Neural progenitor cell (in vitro differentiated cells): ENCODE measurements at regions not wholly inside any gene's neighbourhood (a gene's known extent, or its start where the extent isn't known, plus 50 kb on each side); places are given as distances from the start of the nearest gene placed in this dataset.

ENCODE experiments used
- EZH2phosphoT487 ChIP-seq: fragments of 200-600 bp; sonication (generic); IDR thresholded peaks from 2 replicates; pipeline ENCODE4 v1.6.1; 2017; ENCODE audit warnings: antibody characterized with exemption
- TF ChIP-seq, protein P1 (sequence below): fragments of 200-600 bp; sonication (generic); IDR thresholded peaks from 2 replicates; pipeline ENCODE4 v1.5.1; 2017; ENCODE audit warnings: antibody characterized with exemption, mild to moderate bottlenecking

GRCh38 chr5:158080112-158080511, 221.2 kb upstream of the CLINT1 start:
- TF ChIP-seq, protein P1, sequence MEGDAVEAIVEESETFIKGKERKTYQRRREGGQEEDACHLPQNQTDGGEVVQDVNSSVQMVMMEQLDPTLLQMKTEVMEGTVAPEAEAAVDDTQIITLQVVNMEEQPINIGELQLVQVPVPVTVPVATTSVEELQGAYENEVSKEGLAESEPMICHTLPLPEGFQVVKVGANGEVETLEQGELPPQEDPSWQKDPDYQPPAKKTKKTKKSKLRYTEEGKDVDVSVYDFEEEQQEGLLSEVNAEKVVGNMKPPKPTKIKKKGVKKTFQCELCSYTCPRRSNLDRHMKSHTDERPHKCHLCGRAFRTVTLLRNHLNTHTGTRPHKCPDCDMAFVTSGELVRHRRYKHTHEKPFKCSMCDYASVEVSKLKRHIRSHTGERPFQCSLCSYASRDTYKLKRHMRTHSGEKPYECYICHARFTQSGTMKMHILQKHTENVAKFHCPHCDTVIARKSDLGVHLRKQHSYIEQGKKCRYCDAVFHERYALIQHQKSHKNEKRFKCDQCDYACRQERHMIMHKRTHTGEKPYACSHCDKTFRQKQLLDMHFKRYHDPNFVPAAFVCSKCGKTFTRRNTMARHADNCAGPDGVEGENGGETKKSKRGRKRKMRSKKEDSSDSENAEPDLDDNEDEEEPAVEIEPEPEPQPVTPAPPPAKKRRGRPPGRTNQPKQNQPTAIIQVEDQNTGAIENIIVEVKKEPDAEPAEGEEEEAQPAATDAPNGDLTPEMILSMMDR, result no peak
- no peak for TF ChIP-seq EZH2phosphoT487
